GM23338 (cell line): ENCODE measurements at regions not wholly inside any gene's neighbourhood (a gene's known extent, or its start where the extent isn't known, plus 50 kb on each side); places are given as distances from the start of the nearest gene placed in this dataset.

ENCODE experiments used
- ATAC-seq: fragments of 200-7000 bp; cut with Tn5 transposase; 3 replicates; pipeline ENCODE4 v1.9.1; 2020
- DNase-seq: peaks from one replicate; pipeline ENCODE4 v3.0.0-alpha.2; 2015; ENCODE audit warnings: low spot score
- H2AFZ ChIP-seq: fragments of 200-600 bp; sonication (generic); 2 replicates; pipeline ENCODE4 v1.8.0; 2016; ENCODE audit warnings: antibody characterized with exemption, mild to moderate bottlenecking, moderate library complexity
- H3F3A ChIP-seq: fragments of 200-600 bp; sonication (generic); replicated peaks from 2 replicates; pipeline ENCODE4 v1.8.0; 2017; ENCODE audit warnings: antibody characterized with exemption, mixed run types, low read depth
- H3K27ac ChIP-seq: fragments of 200-600 bp; sonication (generic); 2 replicates; pipeline ENCODE4 v1.6.1; 2016; ENCODE audit warnings: low read depth
- H3K27me3 ChIP-seq: fragments of 200-600 bp; sonication (generic); 2 replicates; pipeline ENCODE4 v1.8.0; 2016; ENCODE audit warnings: mild to moderate bottlenecking, mixed run types, moderate library complexity; ENCODE audit not compliant: insufficient read depth
- H3K36me3 ChIP-seq: fragments of 200-600 bp; sonication (generic); 2 replicates; pipeline ENCODE4 v1.8.0; 2016; ENCODE audit warnings: mild to moderate bottlenecking; ENCODE audit not compliant: insufficient read depth
- H3K4me1 ChIP-seq: fragments of 200-600 bp; sonication (generic); 2 replicates; pipeline ENCODE4 v1.8.0; 2016; ENCODE audit warnings: mild to moderate bottlenecking, moderate library complexity; ENCODE audit not compliant: insufficient read depth
- H3K4me2 ChIP-seq: fragments of 200-600 bp; sonication (generic); 2 replicates; pipeline ENCODE4 v1.7.1; 2017; ENCODE audit warnings: mixed run types
- H3K4me3 ChIP-seq: fragments of 200-600 bp; sonication (generic); 2 replicates; pipeline ENCODE4 v1.6.1; 2016; ENCODE audit warnings: mixed run types
- H3K79me2 ChIP-seq: fragments of 200-600 bp; sonication (generic); replicated peaks from 2 replicates; pipeline ENCODE4 v1.8.0; 2017; ENCODE audit warnings: mild to moderate bottlenecking; ENCODE audit not compliant: insufficient read depth
- H3K9me2 ChIP-seq: fragments of 200-600 bp; sonication (generic); 2 replicates; pipeline ENCODE4 v1.8.0; 2017; ENCODE audit not compliant: insufficient read depth
- H4K20me1 ChIP-seq: fragments of 200-600 bp; sonication (generic); replicated peaks from 2 replicates; pipeline ENCODE4 v1.8.0; 2017; ENCODE audit warnings: mild to moderate bottlenecking; ENCODE audit not compliant: insufficient read depth
- H3K27ac Mint-ChIP-seq: 2 replicates; pipeline ENCODE4 v1.8.0; 2020; ENCODE audit warnings: inconsistent platforms, mild to moderate bottlenecking, moderate library complexity, mixed read lengths
- H3K27me3 Mint-ChIP-seq: 3 replicates; pipeline ENCODE4 v1.8.0; 2022; ENCODE audit warnings: low read depth, mild to moderate bottlenecking, moderate library complexity, mixed read lengths, inconsistent platforms; ENCODE audit not compliant: insufficient read depth, poor library complexity
- H3K36me3 Mint-ChIP-seq: 3 replicates; pipeline ENCODE4 v1.8.0; 2021; ENCODE audit warnings: low read depth, mild to moderate bottlenecking, inconsistent platforms, moderate library complexity, mixed read lengths
- H3K4me1 Mint-ChIP-seq: 3 replicates; pipeline ENCODE4 v1.8.0; 2020; ENCODE audit warnings: mild to moderate bottlenecking, inconsistent platforms, mixed read lengths
- H3K4me3 Mint-ChIP-seq: 3 replicates; pipeline ENCODE4 v1.8.0; 2021; ENCODE audit warnings: moderate library complexity, mild to moderate bottlenecking, inconsistent platforms, mixed read lengths
- H3K9me3 Mint-ChIP-seq: 3 replicates; pipeline ENCODE4 v1.8.0; 2020; ENCODE audit warnings: moderate library complexity, mild to moderate bottlenecking, inconsistent platforms, mixed read lengths
- CREB1 ChIP-seq: fragments of 250-450 bp; sonication (Bioruptor Pico); IDR thresholded peaks from 2 replicates; pipeline ENCODE4 v1.5.0; 2020; ENCODE audit warnings: low read depth, mild to moderate bottlenecking, moderate library complexity
- CTCF ChIP-seq, 2 experiments: fragments of 200-600 bp in 1 of 2; sonication (generic) in 1 of 2; conservative IDR thresholded peaks; 2 replicates each; pipeline versions ENCODE4 v1.5.1 to v1.6.1; 2016 to 2017; ENCODE audit warnings: antibody characterized with exemption in 2 of 2, low read depth in 2 of 2, mild to moderate bottlenecking in 2 of 2, moderate library complexity in 1 of 2
- EZH2 ChIP-seq: fragments of 200-600 bp; sonication (generic); IDR thresholded peaks from one replicate; pipeline ENCODE4 v1.8.0; 2017; ENCODE audit warnings: antibody characterized with exemption, mild to moderate bottlenecking, low read depth; ENCODE audit not compliant: unreplicated experiment
- EZH2phosphoT487 ChIP-seq: fragments of 200-600 bp; sonication (generic); IDR thresholded peaks from one replicate; pipeline ENCODE4 v1.8.1; 2018; ENCODE audit warnings: antibody characterized with exemption; ENCODE audit not compliant: unreplicated experiment
- JUNB ChIP-seq: IDR thresholded peaks from one replicate; pipeline ENCODE4 v1.6.1; 2016; ENCODE audit warnings: antibody characterized with exemption; ENCODE audit not compliant: unreplicated experiment
- NANOG ChIP-seq: IDR thresholded peaks from 2 replicates; pipeline ENCODE4 v1.6.1; 2016; ENCODE audit warnings: antibody characterized with exemption, borderline replicate concordance
- STAT1 ChIP-seq: IDR thresholded peaks from one replicate; pipeline ENCODE4 v1.6.1; 2016; ENCODE audit warnings: antibody characterized with exemption; ENCODE audit not compliant: unreplicated experiment
- ZNF114 ChIP-seq: fragments of 250-450 bp; sonication (Bioruptor Pico); IDR thresholded peaks from 2 replicates; pipeline ENCODE4 v1.5.0; 2020; ENCODE audit warnings: mild to moderate bottlenecking, moderate library complexity
- ZNF331 ChIP-seq: fragments of 250-450 bp; sonication (Bioruptor Pico); IDR thresholded peaks from 2 replicates; pipeline ENCODE4 v1.5.0; 2020; ENCODE audit warnings: low read depth, mild to moderate bottlenecking, moderate library complexity
- ZNF462 ChIP-seq: fragments of 250-450 bp; sonication (Bioruptor Pico); IDR thresholded peaks from 2 replicates; pipeline ENCODE4 v1.5.0; 2020; ENCODE audit warnings: mild to moderate bottlenecking, moderate library complexity

GRCh38 chr5:71907001-71907588 is 188.0 kb downstream of the CARTPT start:
- Histone ChIP-seq H3K27ac (no peak overlapping the region), H3K4me1 (no peaks in the 10 kb centered on the region), H3K4me3 (no peak overlapping the region), H3K36me3 (no peaks in the 10 kb centered on the region), H3K9me2 (peaks cover 15% of the 10 kb centered on the region), H3K4me2 (no peak overlapping the region), H3K27me3 (no peaks in the 10 kb centered on the region), H4K20me1 (no peaks in the 10 kb centered on the region), H2AFZ (peak overlapping the region; percentile 73), H3K79me2 (no peaks in the 10 kb centered on the region), H3F3A (no peaks in the 10 kb centered on the region)
- Mint-ChIP-seq H3K27ac (no peak overlapping the region), H3K27me3 (no peaks in the 10 kb centered on the region), H3K9me3 (peaks cover 5% of the 10 kb centered on the region; the same call in 1 of the 3 replicates), H3K4me3 (no peak overlapping the region), H3K36me3 (no peaks in the 10 kb centered on the region), H3K4me1 (no peaks in the 10 kb centered on the region; the same call in 2 of the 3 replicates)
- no peak for TF ChIP-seq EZH2phosphoT487
- no peak for ATAC-seq
- no peak for DNase-seq

- no peak overlapping the region for H3K4me3 Mint-ChIP-seq
- no peaks in the 10 kb centered on the region for H3F3A ChIP-seq
- H3K4me1 Mint-ChIP-seq, result no peaks in the 10 kb centered on the region; the same call in 2 of the 3 replicates
- no peaks in the 10 kb centered on the region for H3K36me3 ChIP-seq
- no peak overlapping the region for H3K27ac Mint-ChIP-seq
- ATAC-seq, result no peak
- no peak overlapping the region for H3K4me2 ChIP-seq
- H3K9me2 ChIP-seq, result peaks cover 10% of the 10 kb centered on the region
- H3K27ac ChIP-seq, result no peak overlapping the region
- peaks cover 5% of the 10 kb centered on the region; the same call in 1 of the 3 replicates for H3K9me3 Mint-ChIP-seq
- no peak overlapping the region for H3K4me3 ChIP-seq
- H3K27me3 ChIP-seq, result no peaks in the 10 kb centered on the region
- H3K4me1 ChIP-seq, result no peaks in the 10 kb centered on the region
- no peaks in the 10 kb centered on the region for H4K20me1 ChIP-seq
- no peaks in the 10 kb centered on the region for H3K27me3 Mint-ChIP-seq
- no peak for DNase-seq
- no peaks in the 10 kb centered on the region for H3K36me3 Mint-ChIP-seq
- no peaks in the 10 kb centered on the region for H3K79me2 ChIP-seq
- peak overlapping the region; percentile 73 for H2AFZ ChIP-seq
- TF ChIP-seq JUNB (no peak), EZH2 (no peak), ZNF331 (CRISPR knock-in tag) (no peak), STAT1 (no peak), ZNF462 (CRISPR knock-in tag) (no peak), CTCF (conservative IDR thresholded peaks at IDR 0.05; ENCODE audit: low read depth in 2 of 2) (no peak), ZNF114 (CRISPR knock-in tag) (no peak), CREB1 (no peak), NANOG (no peak)
Observed at GRCh38 chr5:71907608-71908145, 188.6 kb downstream of the CARTPT start.
